ENCODE measurements at regions not wholly inside any gene's neighbourhood (a gene's known extent, or its start where the extent isn't known, plus 50 kb on each side); places are given as distances from the start of the nearest gene placed in this dataset.

DNA sequence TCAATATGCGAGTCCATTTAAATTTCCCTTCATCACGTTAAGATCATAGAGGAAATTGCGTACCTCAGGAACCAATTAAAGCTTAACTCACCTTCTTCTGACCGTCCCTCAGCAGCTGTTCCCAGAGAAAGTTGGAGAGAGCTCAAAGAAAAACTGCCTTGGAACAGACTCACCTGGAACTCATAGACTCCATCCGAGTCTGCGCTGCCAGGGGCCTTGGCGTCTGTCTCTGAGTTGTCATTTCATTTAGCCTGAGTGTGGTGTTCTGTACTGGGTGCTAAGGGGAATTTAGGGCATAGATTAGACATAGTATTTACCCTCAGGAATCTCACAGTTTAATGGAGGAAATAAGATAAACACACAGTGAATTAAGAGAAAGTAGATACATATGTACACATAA lies 892.7 kb downstream of the TLE1 start:
- H3K36me3 ChIP-seq (ENCODE audit: control insufficient read depth, low read length), result no peaks in the 10 kb centered on the region
- H3K79me2 ChIP-seq (ENCODE audit: control insufficient read depth, low read length), result no peaks in the 10 kb centered on the region
- no peak overlapping the region for H3K4me3 ChIP-seq (ENCODE audit: low read length)
- TF ChIP-seq EZH2phosphoT487 (IDR thresholded peaks at IDR 0.05; ENCODE audit: borderline replicate concordance, low read length), result no peak
- TF ChIP-seq, protein P1, sequence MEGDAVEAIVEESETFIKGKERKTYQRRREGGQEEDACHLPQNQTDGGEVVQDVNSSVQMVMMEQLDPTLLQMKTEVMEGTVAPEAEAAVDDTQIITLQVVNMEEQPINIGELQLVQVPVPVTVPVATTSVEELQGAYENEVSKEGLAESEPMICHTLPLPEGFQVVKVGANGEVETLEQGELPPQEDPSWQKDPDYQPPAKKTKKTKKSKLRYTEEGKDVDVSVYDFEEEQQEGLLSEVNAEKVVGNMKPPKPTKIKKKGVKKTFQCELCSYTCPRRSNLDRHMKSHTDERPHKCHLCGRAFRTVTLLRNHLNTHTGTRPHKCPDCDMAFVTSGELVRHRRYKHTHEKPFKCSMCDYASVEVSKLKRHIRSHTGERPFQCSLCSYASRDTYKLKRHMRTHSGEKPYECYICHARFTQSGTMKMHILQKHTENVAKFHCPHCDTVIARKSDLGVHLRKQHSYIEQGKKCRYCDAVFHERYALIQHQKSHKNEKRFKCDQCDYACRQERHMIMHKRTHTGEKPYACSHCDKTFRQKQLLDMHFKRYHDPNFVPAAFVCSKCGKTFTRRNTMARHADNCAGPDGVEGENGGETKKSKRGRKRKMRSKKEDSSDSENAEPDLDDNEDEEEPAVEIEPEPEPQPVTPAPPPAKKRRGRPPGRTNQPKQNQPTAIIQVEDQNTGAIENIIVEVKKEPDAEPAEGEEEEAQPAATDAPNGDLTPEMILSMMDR (IDR thresholded peaks at IDR 0.05; ENCODE audit: low read depth, low read length, poor library complexity, severe bottlenecking), result no peak
- no peaks in the 10 kb centered on the region for H4K20me1 ChIP-seq (ENCODE audit: control insufficient read depth, insufficient read depth, low read depth, low read length)
- H3K27ac ChIP-seq (ENCODE audit: low read depth, low read length), result no peak overlapping the region
- no peaks in the 10 kb centered on the region for H3K27me3 ChIP-seq (ENCODE audit: control insufficient read depth, low read length)
- no peaks in the 10 kb centered on the region for H3F3A ChIP-seq (ENCODE audit: control insufficient read depth, insufficient read depth)
- no peak overlapping the region for H3K4me2 ChIP-seq (ENCODE audit: low read length)
- no peaks in the 10 kb centered on the region for H3K9me2 ChIP-seq (replicated peaks; ENCODE audit: control insufficient read depth, low read length)
- H3K4me1 ChIP-seq (ENCODE audit: control insufficient read depth, low read length), result no peaks in the 10 kb centered on the region
- H3K9me3 ChIP-seq (ENCODE audit: control insufficient read depth, insufficient read depth, low read length), result no peaks in the 10 kb centered on the region

DNA sequence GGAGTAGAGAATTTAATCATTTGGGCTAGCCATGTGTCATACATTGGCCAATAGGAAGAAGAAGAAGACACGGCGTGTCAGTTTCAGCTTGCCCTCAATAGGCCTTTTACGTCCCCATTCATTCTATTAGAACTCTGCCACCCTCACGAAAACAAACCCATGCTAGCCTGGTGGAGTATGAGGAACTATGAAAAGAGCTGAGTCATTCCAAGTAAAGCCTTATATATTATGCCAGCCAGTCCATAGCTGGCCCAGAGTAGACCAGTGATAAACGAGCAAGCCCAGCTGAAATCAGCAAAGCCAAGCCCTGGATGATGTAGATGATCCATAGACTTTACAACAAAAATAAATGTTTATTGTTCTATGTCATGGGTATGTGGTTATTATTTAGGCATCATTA lies 895.1 kb downstream of the TLE1 start:
- Histone ChIP-seq H3K79me2 (ENCODE audit: control insufficient read depth, low read length) (no peaks in the 10 kb centered on the region), H3K4me2 (ENCODE audit: low read length) (no peak overlapping the region), H4K20me1 (ENCODE audit: control insufficient read depth, insufficient read depth, low read depth, low read length) (no peaks in the 10 kb centered on the region), H3K9me2 (replicated peaks; ENCODE audit: control insufficient read depth, low read length) (no peaks in the 10 kb centered on the region), H3K9me3 (ENCODE audit: control insufficient read depth, insufficient read depth, low read length) (no peaks in the 10 kb centered on the region), H3K36me3 (ENCODE audit: control insufficient read depth, low read length) (no peaks in the 10 kb centered on the region), H3F3A (ENCODE audit: control insufficient read depth, insufficient read depth) (no peaks in the 10 kb centered on the region), H3K27ac (ENCODE audit: low read depth, low read length) (no peak overlapping the region), H3K4me3 (ENCODE audit: low read length) (no peak overlapping the region), H3K4me1 (ENCODE audit: control insufficient read depth, low read length) (no peaks in the 10 kb centered on the region), H3K27me3 (ENCODE audit: control insufficient read depth, low read length) (no peaks in the 10 kb centered on the region)
- TF ChIP-seq, protein P1 (IDR thresholded peaks at IDR 0.05; ENCODE audit: low read depth, low read length, poor library complexity, severe bottlenecking), result no peak

DNA sequence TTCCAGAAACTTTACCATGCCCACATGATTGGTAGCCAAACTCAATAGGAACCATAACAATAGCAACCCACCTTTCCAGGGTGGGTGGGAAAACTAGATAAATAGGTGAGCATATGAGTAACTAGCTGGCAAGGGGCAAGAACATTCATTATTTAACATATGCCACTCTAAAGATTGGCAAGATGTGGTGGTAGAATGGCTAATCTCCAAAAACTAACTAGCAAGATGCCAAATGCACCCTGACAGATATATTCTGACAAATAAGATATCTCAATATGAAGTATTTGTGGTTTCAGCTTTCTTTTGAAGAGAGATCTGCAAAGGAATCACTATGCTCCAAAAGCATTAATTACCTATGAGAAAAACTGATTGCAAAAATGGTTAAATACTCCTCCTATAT lies 895.6 kb downstream of the TLE1 start:
- Histone ChIP-seq H3K79me2 (ENCODE audit: control insufficient read depth, low read length) (no peaks in the 10 kb centered on the region), H3K27me3 (ENCODE audit: control insufficient read depth, low read length) (no peaks in the 10 kb centered on the region), H3K36me3 (ENCODE audit: control insufficient read depth, low read length) (no peaks in the 10 kb centered on the region), H4K20me1 (ENCODE audit: control insufficient read depth, insufficient read depth, low read depth, low read length) (no peaks in the 10 kb centered on the region), H3K4me1 (ENCODE audit: control insufficient read depth, low read length) (no peaks in the 10 kb centered on the region), H3K9me3 (ENCODE audit: control insufficient read depth, insufficient read depth, low read length) (no peaks in the 10 kb centered on the region), H3K9me2 (replicated peaks; ENCODE audit: control insufficient read depth, low read length) (no peaks in the 10 kb centered on the region), H3K4me2 (ENCODE audit: low read length) (no peak overlapping the region), H3F3A (ENCODE audit: control insufficient read depth, insufficient read depth) (no peaks in the 10 kb centered on the region), H3K4me3 (ENCODE audit: low read length) (no peak overlapping the region), H3K27ac (ENCODE audit: low read depth, low read length) (no peak overlapping the region)
- TF ChIP-seq, protein P1 (IDR thresholded peaks at IDR 0.05; ENCODE audit: low read depth, low read length, poor library complexity, severe bottlenecking), result no peak
- TF ChIP-seq EZH2phosphoT487 (IDR thresholded peaks at IDR 0.05; ENCODE audit: borderline replicate concordance, low read length), result no peak

DNA sequence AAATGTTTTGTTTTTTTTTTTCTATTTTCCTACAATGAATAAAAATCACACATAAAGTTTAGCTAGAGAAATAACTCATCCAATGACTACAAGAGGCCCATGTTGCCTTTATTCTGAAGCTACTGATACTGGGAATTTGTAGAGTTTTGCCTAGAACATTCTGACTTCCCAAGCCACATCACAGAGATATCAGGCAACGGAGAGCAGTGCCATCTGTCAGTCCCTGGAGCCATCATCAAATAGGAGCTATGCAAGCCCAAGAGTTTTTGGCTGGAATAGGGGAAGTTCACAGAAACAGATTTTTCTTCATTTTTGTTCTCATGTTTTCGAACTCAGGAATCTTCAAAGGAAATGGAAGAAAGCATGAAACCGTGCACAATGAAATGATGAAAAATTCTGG lies 896.6 kb downstream of the TLE1 start:
- H3K79me2 ChIP-seq (ENCODE audit: control insufficient read depth, low read length), result no peaks in the 10 kb centered on the region
- no peak overlapping the region for H3K27ac ChIP-seq (ENCODE audit: low read depth, low read length)
- H3K36me3 ChIP-seq (ENCODE audit: control insufficient read depth, low read length), result no peaks in the 10 kb centered on the region
- TF ChIP-seq, protein P1 (IDR thresholded peaks at IDR 0.05; ENCODE audit: low read depth, low read length, poor library complexity, severe bottlenecking), result no peak
- TF ChIP-seq EZH2phosphoT487 (IDR thresholded peaks at IDR 0.05; ENCODE audit: borderline replicate concordance, low read length), result no peak
- no peaks in the 10 kb centered on the region for H4K20me1 ChIP-seq (ENCODE audit: control insufficient read depth, insufficient read depth, low read depth, low read length)
- no peaks in the 10 kb centered on the region for H3K9me3 ChIP-seq (ENCODE audit: control insufficient read depth, insufficient read depth, low read length)
- no peak overlapping the region for H3K4me2 ChIP-seq (ENCODE audit: low read length)
- no peaks in the 10 kb centered on the region for H3K9me2 ChIP-seq (replicated peaks; ENCODE audit: control insufficient read depth, low read length)
- no peak overlapping the region for H3K4me3 ChIP-seq (ENCODE audit: low read length)
- no peaks in the 10 kb centered on the region for H3K27me3 ChIP-seq (ENCODE audit: control insufficient read depth, low read length)
- no peaks in the 10 kb centered on the region for H3F3A ChIP-seq (ENCODE audit: control insufficient read depth, insufficient read depth)
- H3K4me1 ChIP-seq (ENCODE audit: control insufficient read depth, low read length), result no peaks in the 10 kb centered on the region
